Kidney glomerular epithelial cell (primary cell): ENCODE measurements at regions not wholly inside any gene's neighbourhood (a gene's known extent, or its start where the extent isn't known, plus 50 kb on each side); places are given as distances from the start of the nearest gene placed in this dataset.

Experiments
- DNase-seq: peaks from one replicate; lab custom pipeline; 2025; lab: John Stamatoyannopoulos, UW

GRCh38 chr12:105928436-105928835 is 210.3 kb downstream of the NUAK1 start:
- DNase-seq, result no peak

DNA sequence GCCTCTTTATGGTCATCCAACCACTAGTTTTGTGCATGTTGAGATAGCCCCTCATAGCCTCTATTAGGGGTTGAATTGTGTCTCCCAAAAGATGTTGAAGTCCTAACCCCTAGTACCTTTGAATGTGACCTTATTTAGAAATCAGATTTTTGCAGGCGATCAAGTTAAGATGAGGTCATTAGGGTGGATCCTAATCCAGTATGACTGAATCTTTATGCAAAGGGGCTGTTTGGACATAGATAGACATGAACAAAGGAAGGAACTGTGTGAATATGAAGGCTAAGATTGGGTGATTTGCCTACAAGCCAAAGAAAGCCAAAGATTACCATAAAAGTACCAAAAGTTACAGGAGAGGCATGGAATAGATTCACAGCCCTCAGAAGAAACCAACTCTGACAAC is 209.6 kb downstream of the NUAK1 start:
- no peak for DNase-seq

GRCh38 chr12:105930557-105931503 is 207.9 kb downstream of the NUAK1 start:
- DNase-seq, result no peak

DNA sequence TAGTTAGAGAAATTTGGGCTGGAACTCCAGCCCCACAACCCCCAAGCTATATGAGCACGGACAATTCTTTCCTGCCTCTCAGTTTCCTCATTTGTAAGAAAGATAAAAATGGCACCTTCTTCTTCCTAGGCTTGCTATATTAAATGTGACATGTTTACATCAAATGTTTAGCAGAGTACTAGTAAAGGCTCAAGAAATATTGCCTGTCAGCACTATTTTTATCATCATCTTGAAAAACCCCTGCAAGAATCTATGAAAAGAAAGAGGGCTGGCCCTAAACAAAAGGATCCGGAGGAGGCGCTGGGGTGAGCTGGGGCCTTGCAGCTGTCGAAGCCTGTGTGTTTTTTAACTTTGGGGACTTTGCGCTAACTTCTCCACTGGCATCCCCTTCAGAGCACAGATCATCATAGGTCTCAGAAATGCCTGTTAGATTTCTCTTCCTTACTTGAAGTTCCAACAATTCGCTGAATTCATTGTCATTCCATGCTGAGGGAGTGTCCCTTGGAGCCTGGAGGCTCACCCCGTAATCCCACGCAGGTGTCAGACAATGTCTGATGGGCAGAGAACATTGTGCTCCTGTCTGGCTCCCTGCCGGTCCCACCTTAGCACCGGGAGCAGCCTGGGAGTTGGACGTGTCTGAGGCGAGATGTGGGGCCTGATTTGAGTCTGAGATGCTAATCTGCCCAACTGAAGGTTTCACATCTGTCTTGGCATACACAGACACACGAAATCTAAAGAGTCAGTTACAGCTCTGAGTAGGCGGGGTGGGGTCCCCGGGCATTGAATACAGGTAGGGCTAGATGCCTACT is 206.8 kb downstream of the NUAK1 start:
- DNase-seq, result no peak

GRCh38 chr12:105933671-105934665 is 204.8 kb downstream of the NUAK1 start:
- DNase-seq, result peak; percentile 72

GRCh38 chr12:105935106-105935505 is 203.6 kb downstream of the NUAK1 start:
- no peak for DNase-seq

GRCh38 chr12:105935981-105936380 is 202.8 kb downstream of the NUAK1 start:
- DNase-seq, result no peak

DNA sequence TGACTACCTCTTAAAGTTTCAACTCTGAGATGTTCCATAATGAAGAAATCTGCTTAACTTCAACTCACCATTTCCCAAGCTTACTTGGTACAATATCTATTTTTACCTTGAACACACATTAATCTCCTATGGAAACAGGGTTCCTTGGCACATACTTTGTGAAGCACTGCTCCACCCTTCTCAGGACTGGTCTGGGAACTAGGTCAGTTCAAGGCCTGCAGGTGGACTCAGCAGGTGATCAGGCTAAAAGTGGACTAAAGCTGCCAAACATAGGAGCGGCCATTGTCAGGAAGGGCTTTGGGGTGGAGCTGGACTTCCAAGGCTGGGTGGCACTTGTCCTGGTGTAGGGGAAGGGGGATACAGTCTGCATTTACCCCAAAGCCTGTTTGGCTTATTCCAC is 202.3 kb downstream of the NUAK1 start:
- DNase-seq, result no peak

DNA sequence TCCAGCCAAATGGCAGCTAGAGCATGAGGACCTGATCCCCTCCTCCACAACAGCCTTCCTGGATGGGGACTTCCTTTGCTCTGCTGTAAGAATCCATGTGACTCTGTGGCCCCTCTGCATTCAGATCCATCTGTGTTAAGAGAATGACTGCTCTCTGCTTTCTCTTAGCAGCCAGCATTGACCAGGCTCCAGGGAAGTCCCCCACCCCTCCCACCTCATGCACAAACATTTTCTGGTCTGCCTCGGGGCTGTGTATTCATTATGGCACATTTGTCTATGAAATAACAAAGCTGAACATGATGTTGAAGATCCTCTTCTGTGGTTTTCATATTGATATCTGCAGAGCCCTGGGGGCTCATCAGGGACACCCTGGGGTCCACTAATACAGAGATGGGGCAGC is 201.7 kb downstream of the NUAK1 start:
- no peak for DNase-seq

- DNase-seq, result no peak
These were observed 199.5 kb downstream of the NUAK1 start for GRCh38 chr12:105939181-105939721.

- no peak for DNase-seq
These were observed 196.5 kb downstream of the NUAK1 start for GRCh38 chr12:105942281-105942680.

- DNase-seq, result no peak
These were observed 195.2 kb downstream of the NUAK1 start for GRCh38 chr12:105943525-105943924.

GRCh38 chr12:105944628-105945027 is 194.1 kb downstream of the NUAK1 start:
- no peak for DNase-seq

DNA sequence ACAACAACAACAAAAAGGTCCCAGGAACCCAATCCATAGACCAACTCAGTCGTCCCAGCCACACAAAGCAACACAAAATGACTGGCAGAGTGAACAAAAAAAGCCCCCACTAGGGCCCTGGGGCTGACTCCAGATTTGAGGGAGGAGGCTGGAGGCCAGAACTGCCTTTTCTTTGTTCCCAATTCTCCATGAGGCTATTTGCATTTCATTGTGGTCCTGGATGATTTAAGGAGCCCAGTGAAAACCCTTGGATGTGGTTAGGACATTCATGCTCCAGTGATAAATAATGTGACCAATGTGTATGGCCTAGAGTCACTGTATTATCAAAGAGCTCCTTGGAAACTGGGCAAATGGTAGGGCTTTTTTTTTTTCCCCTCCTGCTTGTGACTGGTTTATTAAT is 192.9 kb downstream of the NUAK1 start:
- DNase-seq, result no peak

DNA sequence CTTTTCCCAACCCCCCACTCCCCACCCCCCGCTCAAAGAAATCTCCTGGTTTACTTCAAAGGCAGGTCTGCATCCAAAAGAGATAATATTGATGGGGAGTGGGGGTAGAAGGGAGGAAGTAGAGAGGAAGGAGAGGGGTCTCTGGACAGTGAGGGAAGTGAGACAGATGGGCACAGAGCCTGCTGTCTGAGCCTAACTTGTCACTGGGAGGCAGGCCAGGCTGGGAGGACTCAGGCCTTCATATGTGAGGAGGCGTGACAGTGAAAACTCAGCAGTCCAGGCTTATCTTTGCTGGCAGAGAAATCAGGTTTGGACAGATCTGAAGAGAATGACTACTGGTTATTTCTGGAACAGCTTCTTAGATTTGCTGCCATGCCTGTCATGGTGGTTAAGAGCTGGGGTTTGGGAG is 192.3 kb downstream of the NUAK1 start:
- DNase-seq, result no peak

DNA sequence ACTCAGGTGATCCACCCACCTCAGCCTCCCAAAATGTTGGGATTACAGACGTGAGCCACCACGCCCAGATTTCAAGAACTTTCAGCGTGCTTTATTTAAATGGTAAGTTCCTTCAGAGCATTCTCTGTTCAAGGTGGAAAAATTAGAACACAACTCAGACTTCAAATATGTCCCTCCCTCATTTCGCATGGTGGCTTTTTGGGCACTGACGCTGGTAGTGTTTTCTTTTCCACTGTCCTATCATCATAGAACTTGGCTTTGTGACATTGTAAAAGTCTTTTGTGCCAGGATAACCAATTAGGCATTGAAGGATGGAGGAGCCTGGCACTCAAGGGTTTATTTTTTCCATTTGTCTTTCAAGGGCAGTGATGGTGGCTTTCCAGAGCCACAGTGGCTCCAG is 190.8 kb downstream of the NUAK1 start:
- DNase-seq, result no peak

GRCh38 chr12:105948331-105948730 is 190.4 kb downstream of the NUAK1 start:
- no peak for DNase-seq

DNA sequence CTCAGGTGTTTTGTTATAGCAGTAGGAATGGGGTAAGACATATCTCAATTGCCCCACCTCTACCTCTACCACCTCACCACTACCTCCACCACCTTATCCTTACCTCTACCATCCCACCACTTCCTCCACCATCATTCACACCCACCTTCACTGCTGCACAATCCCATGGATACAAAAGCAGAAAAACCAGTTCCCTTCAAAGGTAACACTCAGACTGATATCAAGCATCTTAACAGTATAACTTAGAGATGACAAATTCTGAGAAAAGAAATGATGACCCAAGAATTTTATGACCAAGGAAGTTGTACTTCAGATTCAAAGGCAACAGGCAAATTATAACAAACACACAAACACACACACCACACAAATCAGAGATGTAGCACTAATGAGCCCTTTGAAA is 189.4 kb downstream of the NUAK1 start:
- no peak for DNase-seq

GRCh38 chr12:105951732-105952131 is 187.0 kb downstream of the NUAK1 start:
- DNase-seq, result no peak

- DNase-seq, result no peak
These were observed 183.5 kb downstream of the NUAK1 start for GRCh38 chr12:105954951-105955931.
